ENCODE measurements at regions not wholly inside any gene's neighbourhood (a gene's known extent, or its start where the extent isn't known, plus 50 kb on each side); places are given as distances from the start of the nearest gene placed in this dataset.

GRCh38 chr6:126701676-126702560, 362.0 kb downstream of the CENPW start:
- no peak overlapping the region for H3K4me3 ChIP-seq
- no peaks in the 10 kb centered on the region for H3K9me3 ChIP-seq
- H3K27ac ChIP-seq: no peak overlapping the region
- no peaks in the 10 kb centered on the region for H3K36me3 ChIP-seq
- intact Hi-C loops (cut with DNase I): no loop called here
- H3K27me3 ChIP-seq: no peaks in the 10 kb centered on the region
- no peaks in the 10 kb centered on the region for H3K4me1 ChIP-seq
- no peak for DNase-seq (ENCODE audit: extremely low spot score in 2 of 2)
- TF ChIP-seq CTCF (IDR thresholded peaks at IDR 0.05): no peak
- no peak for TF ChIP-seq POLR2AphosphoS5 (IDR thresholded peaks at IDR 0.05; ENCODE audit: insufficient read depth in 1 of 2, low read depth in 1 of 2)
- TF ChIP-seq POLR2A (IDR thresholded peaks at IDR 0.05): no peak

- Histone ChIP-seq H3K4me3 (no peak overlapping the region), H3K9me3 (no peaks in the 10 kb centered on the region), H3K36me3 (no peaks in the 10 kb centered on the region), H3K27ac (no peak overlapping the region), H3K4me1 (no peaks in the 10 kb centered on the region), H3K27me3 (no peaks in the 10 kb centered on the region)
- no peak for DNase-seq (ENCODE audit: extremely low spot score in 2 of 2)
- intact Hi-C loops (cut with DNase I): no loop called here
- TF ChIP-seq POLR2A (IDR thresholded peaks at IDR 0.05) (no peak), POLR2AphosphoS5 (IDR thresholded peaks at IDR 0.05; ENCODE audit: insufficient read depth in 1 of 2, low read depth in 1 of 2) (no peak), CTCF (IDR thresholded peaks at IDR 0.05) (no peak)
These were observed 376.1 kb downstream of the CENPW start for GRCh38 chr6:126716032-126716431.

GRCh38 chr6:126716826-126717509, 377.1 kb downstream of the CENPW start:
- no peak overlapping the region for H3K27ac ChIP-seq

GRCh38 chr6:126718600-126719327, 378.8 kb downstream of the CENPW start:
- TF ChIP-seq POLR2AphosphoS5 (IDR thresholded peaks at IDR 0.05; ENCODE audit: insufficient read depth in 1 of 2, low read depth in 1 of 2): no peak
- no peak for TF ChIP-seq CTCF (IDR thresholded peaks at IDR 0.05)
- TF ChIP-seq POLR2A (IDR thresholded peaks at IDR 0.05): no peak
- no peaks in the 10 kb centered on the region for H3K4me1 ChIP-seq
- intact Hi-C loops (cut with DNase I): no loop called here
- no peaks in the 10 kb centered on the region for H3K27me3 ChIP-seq
- no peak overlapping the region for H3K27ac ChIP-seq
- H3K36me3 ChIP-seq: no peaks in the 10 kb centered on the region
- H3K4me3 ChIP-seq: no peak overlapping the region
- H3K9me3 ChIP-seq: no peaks in the 10 kb centered on the region
- no peak for DNase-seq (ENCODE audit: extremely low spot score in 2 of 2)

More at GRCh38 chr6:126716826-126717509, 377.1 kb downstream of the CENPW start:
- Histone ChIP-seq H3K27me3 (no peaks in the 10 kb centered on the region), H3K36me3 (no peaks in the 10 kb centered on the region), H3K4me1 (no peaks in the 10 kb centered on the region), H3K9me3 (no peaks in the 10 kb centered on the region), H3K4me3 (no peak overlapping the region)
- TF ChIP-seq POLR2AphosphoS5 (IDR thresholded peaks at IDR 0.05; ENCODE audit: insufficient read depth in 1 of 2, low read depth in 1 of 2) (no peak), POLR2A (IDR thresholded peaks at IDR 0.05) (no peak), CTCF (IDR thresholded peaks at IDR 0.05) (no peak)
- DNase-seq (ENCODE audit: extremely low spot score in 2 of 2): no peak
- intact Hi-C loops (cut with DNase I): no loop called here
